GM10266 (cell line): ENCODE measurements at regions not wholly inside any gene's neighbourhood (a gene's known extent, or its start where the extent isn't known, plus 50 kb on each side); places are given as distances from the start of the nearest gene placed in this dataset.

Experiments used
- DNase-seq: peaks from one replicate; pipeline ENCODE4 v3.0.0; 2012; ENCODE audit errors: extremely low spot score
- CTCF ChIP-seq: IDR thresholded peaks from 2 replicates; pipeline ENCODE4 v1.5.1; 2012; ENCODE audit warnings: mild to moderate bottlenecking, low read depth; ENCODE audit not compliant: control insufficient read depth, insufficient read depth; ENCODE audit errors: missing control alignments

GRCh38 chr16:85491798-85492294 is 121.3 kb upstream of the GSE1 start:
- TF ChIP-seq CTCF, result no peak
- no peak for DNase-seq

DNA sequence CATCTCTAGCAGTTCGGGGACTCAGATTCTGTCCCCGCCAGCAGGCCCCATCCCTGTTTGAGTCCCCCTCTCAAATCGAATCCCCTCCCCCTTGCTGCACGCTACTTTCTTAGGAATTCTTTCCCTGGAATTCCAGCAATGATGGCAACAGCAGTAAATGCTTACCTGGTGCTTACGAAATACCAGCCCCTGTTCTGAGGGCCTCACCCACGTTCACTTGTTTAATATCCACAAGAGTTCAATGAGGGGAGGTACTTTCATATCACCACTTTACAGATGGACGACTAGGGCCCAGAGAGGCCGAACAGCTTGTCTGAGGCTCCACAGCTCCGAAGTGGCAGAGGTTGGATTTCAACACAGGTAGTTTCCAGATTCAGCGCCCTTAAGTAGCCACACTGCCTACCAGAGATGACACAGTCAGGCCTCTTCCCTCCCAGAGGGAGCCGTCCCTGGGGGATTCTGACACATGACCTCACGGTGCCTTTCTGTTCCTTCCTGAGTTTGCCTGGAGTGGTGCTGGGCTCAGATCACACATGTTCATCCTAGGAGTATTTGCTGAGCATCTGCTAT is 120.7 kb upstream of the GSE1 start:
- no peak for TF ChIP-seq CTCF

GRCh38 chr16:85494315-85494714 is 118.8 kb upstream of the GSE1 start:
- TF ChIP-seq CTCF, result no peak

More for the DNA sequence above, 120.7 kb upstream of the GSE1 start:
- DNase-seq, result no peak

GRCh38 chr16:85495259-85495658 is 117.9 kb upstream of the GSE1 start:
- TF ChIP-seq CTCF, result no peak
- DNase-seq, result no peak

More at GRCh38 chr16:85494315-85494714, 118.8 kb upstream of the GSE1 start:
- no peak for DNase-seq

DNA sequence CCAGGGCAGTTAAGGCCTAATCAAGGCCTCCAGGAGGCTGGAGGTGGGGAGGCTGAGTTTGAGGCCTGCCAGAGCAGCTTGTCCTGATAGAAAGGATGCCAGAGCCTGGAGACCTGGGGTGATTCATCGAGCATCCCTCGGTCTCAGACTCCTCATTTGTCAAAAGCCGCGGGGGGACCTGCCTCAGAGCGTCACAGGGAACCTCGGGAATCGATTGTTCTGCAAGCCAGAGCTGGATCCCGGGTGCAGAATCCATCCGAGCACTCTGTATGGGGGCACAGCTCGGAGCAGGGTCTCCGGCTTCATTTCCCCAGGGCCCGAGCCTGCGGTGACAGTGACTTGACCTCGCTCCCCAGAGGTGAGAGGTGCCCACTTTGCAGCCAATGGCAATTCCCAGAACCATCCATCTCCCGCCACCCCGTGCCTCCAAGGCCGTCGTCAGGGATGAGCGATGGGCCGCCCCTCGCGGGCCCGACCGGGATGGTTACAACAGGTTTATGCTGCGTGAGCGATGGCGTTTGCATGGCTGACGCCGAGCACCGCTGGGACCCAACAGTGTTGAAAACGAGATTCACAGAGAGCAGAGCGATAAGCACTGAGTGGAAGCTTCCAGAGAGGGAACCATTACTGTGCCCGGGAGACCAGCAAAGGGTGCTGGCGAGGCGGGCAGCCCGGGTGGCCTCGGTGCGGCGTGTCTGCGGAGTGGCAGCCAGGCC is 117.1 kb upstream of the GSE1 start:
- DNase-seq, result no peak
- no peak for TF ChIP-seq CTCF

- DNase-seq, result no peak
- TF ChIP-seq CTCF, result no peak
These were observed 115.4 kb upstream of the GSE1 start for GRCh38 chr16:85497622-85498314.
